ENCODE measurements at regions not wholly inside any gene's neighbourhood (a gene's known extent, or its start where the extent isn't known, plus 50 kb on each side); places are given as distances from the start of the nearest gene placed in this dataset.

GRCh38 chr2:217186152-217186551, 326.3 kb upstream of the TNP1 start:
- no peak for TF ChIP-seq EZH2phosphoT487 (conservative IDR thresholded peaks at IDR 0.05; ENCODE audit: low read length)
- no peak for TF ChIP-seq CTCF (IDR thresholded peaks at IDR 0.05; ENCODE audit: insufficient read depth, low read length, poor library complexity, severe bottlenecking)
- Histone ChIP-seq H3K9ac (ENCODE audit: low read length) (no peak overlapping the region), H3K27me3 (ENCODE audit: low read length) (no peaks in the 10 kb centered on the region), H3K9me3 (ENCODE audit: insufficient read depth, low read length) (no peaks in the 10 kb centered on the region), H3K36me3 (ENCODE audit: low read length) (no peaks in the 10 kb centered on the region), H3K79me2 (ENCODE audit: insufficient read depth, low read length) (no peaks in the 10 kb centered on the region), H3K9me2 (replicated peaks; ENCODE audit: insufficient read depth, low read length) (no peaks in the 10 kb centered on the region), H3K4me2 (ENCODE audit: low read depth, low read length, poor library complexity, severe bottlenecking) (no peak overlapping the region), H3K4me3 (ENCODE audit: insufficient read depth, low read length, poor library complexity, severe bottlenecking) (no peak overlapping the region), H3K27ac (ENCODE audit: low read depth, low read length) (no peak overlapping the region), H3F3A (ENCODE audit: insufficient read depth) (no peaks in the 10 kb centered on the region), H4K20me1 (ENCODE audit: low read depth, low read length) (no peaks in the 10 kb centered on the region), H2AFZ (ENCODE audit: low read depth, low read length, severe bottlenecking) (no peak overlapping the region)

DNA sequence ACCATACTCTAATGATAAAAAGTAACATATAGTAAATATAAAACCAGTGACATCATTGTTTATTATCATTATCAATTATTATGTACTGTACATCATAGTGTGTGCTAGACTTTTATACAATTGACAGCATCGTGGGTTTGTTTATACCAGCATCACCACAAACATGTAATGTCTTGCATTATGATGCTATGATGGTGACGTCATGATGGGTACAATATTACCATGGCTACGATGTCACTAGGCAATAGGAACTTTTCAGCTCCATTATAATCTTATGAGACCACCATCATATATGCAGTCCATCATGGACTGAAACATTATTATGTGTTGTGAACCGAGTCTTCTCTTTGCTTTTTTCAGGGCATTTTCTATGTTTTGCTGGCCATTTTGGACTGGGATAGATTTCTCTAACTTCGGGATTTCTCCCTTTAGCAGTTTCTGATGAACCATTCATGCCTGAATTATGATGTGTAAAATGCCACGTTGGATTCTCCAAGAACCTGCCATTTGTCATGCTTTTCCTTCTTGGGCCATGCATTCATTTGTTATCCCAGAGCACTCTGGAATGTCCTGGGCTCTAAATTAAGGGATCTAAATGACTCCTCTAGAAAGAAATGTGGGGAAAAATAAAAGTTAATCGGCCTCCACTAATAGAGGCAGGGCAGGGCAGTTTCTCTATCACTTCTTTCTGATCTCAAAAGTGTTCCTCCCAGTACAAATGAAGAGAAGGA, 325.6 kb upstream of the TNP1 start:
- Histone ChIP-seq H3K79me2 (ENCODE audit: insufficient read depth, low read length) (no peaks in the 10 kb centered on the region), H3K9me3 (ENCODE audit: insufficient read depth, low read length) (no peaks in the 10 kb centered on the region), H3K9ac (ENCODE audit: low read length) (no peak overlapping the region), H2AFZ (ENCODE audit: low read depth, low read length, severe bottlenecking) (no peak overlapping the region), H3K36me3 (ENCODE audit: low read length) (no peaks in the 10 kb centered on the region), H3K9me2 (replicated peaks; ENCODE audit: insufficient read depth, low read length) (no peaks in the 10 kb centered on the region), H3K27ac (ENCODE audit: low read depth, low read length) (no peak overlapping the region), H3K4me3 (ENCODE audit: insufficient read depth, low read length, poor library complexity, severe bottlenecking) (no peak overlapping the region), H3K27me3 (ENCODE audit: low read length) (no peaks in the 10 kb centered on the region), H3K4me2 (ENCODE audit: low read depth, low read length, poor library complexity, severe bottlenecking) (no peak overlapping the region), H3F3A (ENCODE audit: insufficient read depth) (no peaks in the 10 kb centered on the region), H4K20me1 (ENCODE audit: low read depth, low read length) (no peaks in the 10 kb centered on the region)
- TF ChIP-seq CTCF (IDR thresholded peaks at IDR 0.05; ENCODE audit: insufficient read depth, low read length, poor library complexity, severe bottlenecking) = no peak
- TF ChIP-seq EZH2phosphoT487 (conservative IDR thresholded peaks at IDR 0.05; ENCODE audit: low read length) = no peak

DNA sequence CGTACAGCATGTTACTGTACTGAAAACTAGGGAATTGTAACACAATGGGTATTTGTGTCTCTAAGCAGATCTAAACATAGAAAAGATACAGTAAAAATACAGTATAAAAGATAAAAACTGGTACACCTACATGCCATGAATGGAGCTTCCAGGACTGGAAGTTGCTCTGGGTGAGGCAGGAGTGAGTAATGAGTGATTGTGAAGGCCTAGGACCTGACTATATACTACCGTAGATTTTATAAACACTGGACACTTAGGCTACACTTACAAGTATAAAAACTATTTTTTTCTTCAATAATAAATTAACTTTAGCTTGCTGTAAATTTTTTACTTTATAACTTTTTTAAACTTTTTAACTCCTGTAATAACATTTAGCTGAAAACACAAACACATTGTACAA, 324.4 kb upstream of the TNP1 start:
- Histone ChIP-seq H4K20me1 (ENCODE audit: low read depth, low read length) (no peaks in the 10 kb centered on the region), H3K9ac (ENCODE audit: low read length) (no peak overlapping the region), H3K27me3 (ENCODE audit: low read length) (no peaks in the 10 kb centered on the region), H3K9me2 (replicated peaks; ENCODE audit: insufficient read depth, low read length) (no peaks in the 10 kb centered on the region), H3K4me2 (ENCODE audit: low read depth, low read length, poor library complexity, severe bottlenecking) (no peak overlapping the region), H3K9me3 (ENCODE audit: insufficient read depth, low read length) (no peaks in the 10 kb centered on the region), H2AFZ (ENCODE audit: low read depth, low read length, severe bottlenecking) (no peak overlapping the region), H3K4me3 (ENCODE audit: insufficient read depth, low read length, poor library complexity, severe bottlenecking) (no peak overlapping the region), H3K36me3 (ENCODE audit: low read length) (no peaks in the 10 kb centered on the region), H3K79me2 (ENCODE audit: insufficient read depth, low read length) (no peaks in the 10 kb centered on the region), H3F3A (ENCODE audit: insufficient read depth) (no peaks in the 10 kb centered on the region), H3K27ac (ENCODE audit: low read depth, low read length) (no peak overlapping the region)
- TF ChIP-seq EZH2phosphoT487 (conservative IDR thresholded peaks at IDR 0.05; ENCODE audit: low read length) (no peak), CTCF (IDR thresholded peaks at IDR 0.05; ENCODE audit: insufficient read depth, low read length, poor library complexity, severe bottlenecking) (no peak)

Data from SU-DHL-6 (cell line).